Kidney (tissue), 13 donors: ENCODE measurements at regions not wholly inside any gene's neighbourhood (a gene's known extent, or its start where the extent isn't known, plus 50 kb on each side); places are given as distances from the start of the nearest gene placed in this dataset.

Experiments used
- DNase-seq, 5 donors: peaks; one replicate each; pipeline ENCODE4 v3.0.0-alpha.2; 2013 to 2020
- FAIRE-seq: peaks from 2 replicates; lab custom pipeline; 2012; peaks lifted over from hg19 to GRCh38; lab: Jason Lieb, UNC
- H3K27ac ChIP-seq, 2 donors: one replicate each; pipeline ENCODE4 v1.7.0; 2013; ENCODE audit warnings: low read depth in 2 of 2, low read length in 2 of 2, inconsistent platforms in 1 of 2
- H3K27me3 ChIP-seq: one replicate; pipeline ENCODE4 v1.7.1; 2013; ENCODE audit warnings: low read length, inconsistent platforms; ENCODE audit not compliant: control insufficient read depth, insufficient read depth
- H3K36me3 ChIP-seq, 3 donors: one replicate each; pipeline versions ENCODE4 v1.7.0 to v1.7.1; 2013; ENCODE audit warnings: low read length in 3 of 3, control low read depth in 1 of 3, inconsistent platforms in 1 of 3; ENCODE audit not compliant: insufficient read depth in 3 of 3, control insufficient read depth in 2 of 3
- H3K4me1 ChIP-seq, 3 donors: one replicate each; pipeline versions ENCODE4 v1.7.0 to v1.7.1; 2013; ENCODE audit warnings: low read length in 3 of 3, inconsistent platforms in 1 of 3, low read depth in 1 of 3; ENCODE audit not compliant: control insufficient read depth in 2 of 3, insufficient read depth in 2 of 3
- H3K4me3 ChIP-seq, 3 donors: one replicate each; pipeline versions ENCODE4 v1.7.0 to v1.8.1; 2013; ENCODE audit warnings: low read length in 3 of 3, control low read depth in 1 of 3, inconsistent platforms in 1 of 3
- H3K9ac ChIP-seq, 3 donors: one replicate each; pipeline versions ENCODE4 v1.7.0 to v1.7.1; 2013; ENCODE audit warnings: low read length in 3 of 3, control low read depth in 1 of 3, inconsistent platforms in 1 of 3
- H3K9me3 ChIP-seq, 3 donors: one replicate each; pipeline versions ENCODE4 v1.7.0 to v1.7.1; 2013; ENCODE audit warnings: low read length in 3 of 3, control low read depth in 1 of 3, inconsistent platforms in 1 of 3; ENCODE audit not compliant: control insufficient read depth in 2 of 3, insufficient read depth in 1 of 3
- intact Hi-C: fragments of 100-400 bp; cut with DNase I; formaldehyde crosslinking; loops from one replicate; pipeline ENCODE4 v1.11.1; 2022
- TF ChIP-seq, protein P1 (sequence below): IDR thresholded peaks from 3 replicates; pipeline ENCODE4 v1.5.1; 2012; ENCODE audit warnings: mild to moderate bottlenecking, moderate library complexity, borderline replicate concordance; ENCODE audit not compliant: insufficient read depth; ENCODE audit errors: extremely low read depth
- donor health status: control.
- donor health status: control.
- donor health status: control.
- donor health status: control.
- donor health status: control.
- donor health status: DM: yes; HTN: yes; CAD: no.
- donor health status: Normal renal cell carcinoma (clear cell type).

GRCh38 chr13:33464345-33464744 lies 178.8 kb upstream of the STARD13 start:
- no peaks in the 10 kb centered on the region for H3K27me3 ChIP-seq
- intact Hi-C loops: no loop called here
- H3K4me1 ChIP-seq: no peaks in the 10 kb centered on the region
- no peaks in the 10 kb centered on the region for H3K9me3 ChIP-seq
- TF ChIP-seq, protein P1, sequence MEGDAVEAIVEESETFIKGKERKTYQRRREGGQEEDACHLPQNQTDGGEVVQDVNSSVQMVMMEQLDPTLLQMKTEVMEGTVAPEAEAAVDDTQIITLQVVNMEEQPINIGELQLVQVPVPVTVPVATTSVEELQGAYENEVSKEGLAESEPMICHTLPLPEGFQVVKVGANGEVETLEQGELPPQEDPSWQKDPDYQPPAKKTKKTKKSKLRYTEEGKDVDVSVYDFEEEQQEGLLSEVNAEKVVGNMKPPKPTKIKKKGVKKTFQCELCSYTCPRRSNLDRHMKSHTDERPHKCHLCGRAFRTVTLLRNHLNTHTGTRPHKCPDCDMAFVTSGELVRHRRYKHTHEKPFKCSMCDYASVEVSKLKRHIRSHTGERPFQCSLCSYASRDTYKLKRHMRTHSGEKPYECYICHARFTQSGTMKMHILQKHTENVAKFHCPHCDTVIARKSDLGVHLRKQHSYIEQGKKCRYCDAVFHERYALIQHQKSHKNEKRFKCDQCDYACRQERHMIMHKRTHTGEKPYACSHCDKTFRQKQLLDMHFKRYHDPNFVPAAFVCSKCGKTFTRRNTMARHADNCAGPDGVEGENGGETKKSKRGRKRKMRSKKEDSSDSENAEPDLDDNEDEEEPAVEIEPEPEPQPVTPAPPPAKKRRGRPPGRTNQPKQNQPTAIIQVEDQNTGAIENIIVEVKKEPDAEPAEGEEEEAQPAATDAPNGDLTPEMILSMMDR: no peak
- no peak overlapping the region for H3K4me3 ChIP-seq
- no peaks in the 10 kb centered on the region for H3K36me3 ChIP-seq
- H3K27ac ChIP-seq: no peak overlapping the region
- no peak overlapping the region for H3K9ac ChIP-seq
- DNase-seq (no peak), FAIRE-seq (no peak)

GRCh38 chr13:33466262-33466661 lies 180.7 kb upstream of the STARD13 start:
- FAIRE-seq (no peak), DNase-seq (no peak)
- TF ChIP-seq, protein P1: no peak
- intact Hi-C loops: no loop called here
- Histone ChIP-seq H3K36me3 (no peaks in the 10 kb centered on the region), H3K4me3 (no peak overlapping the region), H3K27ac (no peak overlapping the region), H3K9me3 (no peaks in the 10 kb centered on the region), H3K4me1 (no peaks in the 10 kb centered on the region), H3K9ac (no peak overlapping the region), H3K27me3 (no peaks in the 10 kb centered on the region)

- no peak overlapping the region for H3K4me3 ChIP-seq
- intact Hi-C loops: no loop called here
- H3K4me1 ChIP-seq: no peaks in the 10 kb centered on the region
- no peak for DNase-seq
- TF ChIP-seq, protein P1: no peak
- no peak for FAIRE-seq
- no peak overlapping the region for H3K9ac ChIP-seq
- no peaks in the 10 kb centered on the region for H3K27me3 ChIP-seq
- H3K36me3 ChIP-seq: no peaks in the 10 kb centered on the region
- no peaks in the 10 kb centered on the region for H3K9me3 ChIP-seq
- no peak overlapping the region for H3K27ac ChIP-seq
Observed at GRCh38 chr13:33467556-33467955, 182.0 kb upstream of the STARD13 start.

DNA sequence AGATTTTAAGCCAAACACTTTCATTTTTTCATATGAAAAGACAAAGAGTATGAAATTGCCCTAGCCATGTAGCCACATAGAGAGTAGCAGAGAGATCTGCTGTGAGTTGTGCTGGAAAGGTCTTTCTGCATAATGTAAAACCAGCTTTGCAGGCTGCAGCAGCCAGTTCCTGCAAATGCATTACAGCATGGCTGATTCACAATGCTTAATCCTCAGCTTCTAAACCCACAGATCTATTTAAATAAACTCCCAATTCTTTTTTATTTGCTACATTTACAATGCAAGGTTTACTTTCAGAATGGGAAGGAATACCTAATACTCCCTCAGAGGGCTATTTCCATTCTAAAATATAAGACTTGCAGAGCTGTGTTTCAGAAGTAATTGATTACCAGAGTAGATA lies 185.6 kb upstream of the STARD13 start:
- peaks cover 0 to 5% (median 0%) of the 10 kb centered on the region in 3 donors for H3K9me3 ChIP-seq
- H3K4me1 ChIP-seq: no peaks in the 10 kb centered on the region
- H3K4me3 ChIP-seq: no peak overlapping the region
- H3K36me3 ChIP-seq: no peaks in the 10 kb centered on the region
- H3K27ac ChIP-seq: no peak overlapping the region
- peak in 1 of 5 donors; percentile 16 for DNase-seq
- H3K27me3 ChIP-seq: no peaks in the 10 kb centered on the region
- intact Hi-C loops: no loop called here
- no peak for FAIRE-seq
- no peak overlapping the region for H3K9ac ChIP-seq
- TF ChIP-seq, protein P1: no peak
